Fibroblast of lung (primary cell): ENCODE measurements at regions not wholly inside any gene's neighbourhood (a gene's known extent, or its start where the extent isn't known, plus 50 kb on each side); places are given as distances from the start of the nearest gene placed in this dataset.
A peak's percentile ranks its signal among the peaks of the same experiment; 100 is the strongest.

Experiments used
- DNase-seq, 2 donors: peaks; one replicate each; pipeline versions ENCODE4 v3.0.0 to v3.0.0-alpha.2; 2010; ENCODE audit warnings: low read depth in 2 of 2
- H2AFZ ChIP-seq: 2 replicates; pipeline ENCODE4 v1.5.1; 2012; ENCODE audit warnings: low read length, control low read depth, inconsistent platforms
- H3K27ac ChIP-seq: 2 replicates; pipeline ENCODE4 v1.5.1; 2011; ENCODE audit warnings: low read length, control low read depth; ENCODE audit not compliant: insufficient read depth
- H3K27me3 ChIP-seq: 2 replicates; pipeline ENCODE4 v1.5.1; 2011; ENCODE audit warnings: mild to moderate bottlenecking, low read length; ENCODE audit not compliant: control insufficient read depth, insufficient read depth
- H3K36me3 ChIP-seq: 2 replicates; pipeline ENCODE4 v1.5.1; 2011; ENCODE audit warnings: low read length; ENCODE audit not compliant: control insufficient read depth, insufficient read depth
- H3K4me1 ChIP-seq: 2 replicates; pipeline ENCODE4 v1.5.1; 2011; ENCODE audit warnings: low read length; ENCODE audit not compliant: control insufficient read depth, insufficient read depth; ENCODE audit errors: extremely low read depth
- H3K4me2 ChIP-seq: 2 replicates; pipeline ENCODE4 v1.5.1; 2011; ENCODE audit warnings: low read length, control low read depth; ENCODE audit not compliant: insufficient read depth; ENCODE audit errors: extremely low read depth
- H3K4me3 ChIP-seq, 4 experiments: fragments of 200-600 bp in 1 of 4; sonication (generic) in 1 of 4; replicated peaks in 1 of 4; 2 replicates each; pipeline ENCODE4 v1.5.1; 2011 to 2016; ENCODE audit warnings: low read length in 4 of 4, low read depth in 3 of 4, mild to moderate bottlenecking in 3 of 4, control low read depth in 2 of 4, inconsistent platforms in 1 of 4, mixed read lengths in 1 of 4; ENCODE audit not compliant: insufficient read depth in 1 of 4; ENCODE audit errors: control extremely low read depth in 1 of 4
- H3K79me2 ChIP-seq: 2 replicates; pipeline ENCODE4 v1.5.1; 2012; ENCODE audit warnings: mild to moderate bottlenecking, low read length, inconsistent platforms; ENCODE audit not compliant: control insufficient read depth, insufficient read depth
- H3K9ac ChIP-seq: 2 replicates; pipeline ENCODE4 v1.5.1; 2011; ENCODE audit warnings: mild to moderate bottlenecking, low read length, control low read depth; ENCODE audit not compliant: insufficient read depth
- H3K9me3 ChIP-seq: 2 replicates; pipeline ENCODE4 v1.5.1; 2012; ENCODE audit warnings: low read depth, low read length; ENCODE audit not compliant: control insufficient read depth, insufficient read depth
- H4K20me1 ChIP-seq: 2 replicates; pipeline ENCODE4 v1.5.1; 2011; ENCODE audit warnings: low read length; ENCODE audit not compliant: control insufficient read depth, insufficient read depth; ENCODE audit errors: extremely low read depth
- EZH2 ChIP-seq: IDR thresholded peaks from 2 replicates; pipeline ENCODE4 v1.5.1; 2012; ENCODE audit warnings: low read length, control low read depth, mild to moderate bottlenecking; ENCODE audit errors: missing control alignments
- TF ChIP-seq, protein P1 (sequence below), 2 donors: IDR thresholded peaks in 1 of 2; conservative IDR thresholded peaks in 1 of 2; 1 replicate in 1 of 2; 2 replicates in 1 of 2; pipeline ENCODE4 v1.5.1; 2011 to 2012; ENCODE audit warnings: low read length in 2 of 2, control low read depth in 1 of 2, inconsistent platforms in 1 of 2, low read depth in 1 of 2, mild to moderate bottlenecking in 1 of 2

- Histone ChIP-seq H3K4me1 (no peaks in the 10 kb centered on the region), H3K79me2 (no peaks in the 10 kb centered on the region), H2AFZ (no peak overlapping the region), H3K4me3 (no peak overlapping the region), H3K4me2 (no peak overlapping the region), H3K36me3 (no peaks in the 10 kb centered on the region), H3K9ac (no peak overlapping the region), H3K27me3 (no peaks in the 10 kb centered on the region), H3K27ac (no peak overlapping the region), H4K20me1 (no peaks in the 10 kb centered on the region), H3K9me3 (no peaks in the 10 kb centered on the region)
- DNase-seq = no peak
- TF ChIP-seq EZH2 = no peak
- TF ChIP-seq, protein P1, sequence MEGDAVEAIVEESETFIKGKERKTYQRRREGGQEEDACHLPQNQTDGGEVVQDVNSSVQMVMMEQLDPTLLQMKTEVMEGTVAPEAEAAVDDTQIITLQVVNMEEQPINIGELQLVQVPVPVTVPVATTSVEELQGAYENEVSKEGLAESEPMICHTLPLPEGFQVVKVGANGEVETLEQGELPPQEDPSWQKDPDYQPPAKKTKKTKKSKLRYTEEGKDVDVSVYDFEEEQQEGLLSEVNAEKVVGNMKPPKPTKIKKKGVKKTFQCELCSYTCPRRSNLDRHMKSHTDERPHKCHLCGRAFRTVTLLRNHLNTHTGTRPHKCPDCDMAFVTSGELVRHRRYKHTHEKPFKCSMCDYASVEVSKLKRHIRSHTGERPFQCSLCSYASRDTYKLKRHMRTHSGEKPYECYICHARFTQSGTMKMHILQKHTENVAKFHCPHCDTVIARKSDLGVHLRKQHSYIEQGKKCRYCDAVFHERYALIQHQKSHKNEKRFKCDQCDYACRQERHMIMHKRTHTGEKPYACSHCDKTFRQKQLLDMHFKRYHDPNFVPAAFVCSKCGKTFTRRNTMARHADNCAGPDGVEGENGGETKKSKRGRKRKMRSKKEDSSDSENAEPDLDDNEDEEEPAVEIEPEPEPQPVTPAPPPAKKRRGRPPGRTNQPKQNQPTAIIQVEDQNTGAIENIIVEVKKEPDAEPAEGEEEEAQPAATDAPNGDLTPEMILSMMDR (conservative IDR thresholded peaks at IDR 0.05 in 1 of 2, IDR thresholded peaks at IDR 0.05 in 1 of 2; ENCODE audit: low read depth in 1 of 2, low read length in 2 of 2) = no peak
These were observed 831.6 kb upstream of the EYS start for GRCh38 chr6:66538551-66539135.

DNA sequence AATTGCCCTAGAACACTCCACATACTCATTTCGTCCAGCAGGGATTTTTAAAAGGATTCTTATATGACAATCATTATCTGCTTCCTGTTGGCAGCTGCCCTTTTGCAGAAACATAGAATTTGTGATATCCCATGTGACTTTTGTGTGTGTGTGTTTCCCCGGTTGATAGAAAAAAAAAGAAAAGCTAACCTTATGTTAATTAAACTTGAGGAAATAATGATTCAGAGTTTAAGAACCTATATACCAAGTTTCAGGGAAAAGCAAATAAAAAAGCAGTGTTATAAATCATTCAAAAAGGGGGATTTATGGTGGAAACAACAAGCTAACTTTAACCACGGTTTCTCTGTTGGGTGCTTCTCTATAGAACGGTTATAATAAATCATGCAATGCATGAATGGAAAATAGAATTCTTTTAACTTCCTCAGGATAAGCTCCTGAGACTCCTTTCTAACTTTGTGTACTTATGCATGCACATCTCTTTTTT, 826.9 kb upstream of the EYS start:
- TF ChIP-seq, protein P1 (conservative IDR thresholded peaks at IDR 0.05 in 1 of 2, IDR thresholded peaks at IDR 0.05 in 1 of 2; ENCODE audit: low read depth in 1 of 2, low read length in 2 of 2) = no peak
- no peak for TF ChIP-seq EZH2

GRCh38 chr6:66526061-66526460, 819.0 kb upstream of the EYS start:
- Histone ChIP-seq H3K27me3 (no peaks in the 10 kb centered on the region), H3K4me3 (no peak overlapping the region), H3K36me3 (no peaks in the 10 kb centered on the region), H3K4me1 (no peaks in the 10 kb centered on the region), H4K20me1 (no peaks in the 10 kb centered on the region), H3K79me2 (no peaks in the 10 kb centered on the region), H3K9ac (no peak overlapping the region), H2AFZ (no peak overlapping the region), H3K9me3 (no peaks in the 10 kb centered on the region), H3K4me2 (no peak overlapping the region), H3K27ac (no peak overlapping the region)
- peak in 1 of 2 donors; percentile 25 for DNase-seq
- TF ChIP-seq EZH2 = no peak
- TF ChIP-seq, protein P1 (conservative IDR thresholded peaks at IDR 0.05 in 1 of 2, IDR thresholded peaks at IDR 0.05 in 1 of 2; ENCODE audit: low read depth in 1 of 2, low read length in 2 of 2) = no peak

More for the DNA sequence above, 826.9 kb upstream of the EYS start:
- H3K9me3 ChIP-seq = no peaks in the 10 kb centered on the region
- H4K20me1 ChIP-seq = no peaks in the 10 kb centered on the region
- no peaks in the 10 kb centered on the region for H3K36me3 ChIP-seq
- no peak overlapping the region for H3K9ac ChIP-seq
- no peak overlapping the region for H3K27ac ChIP-seq
- no peak for DNase-seq
- H3K4me1 ChIP-seq = no peaks in the 10 kb centered on the region
- H3K4me3 ChIP-seq = no peak overlapping the region
- no peak overlapping the region for H2AFZ ChIP-seq
- H3K27me3 ChIP-seq = no peaks in the 10 kb centered on the region
- H3K79me2 ChIP-seq = no peaks in the 10 kb centered on the region
- H3K4me2 ChIP-seq = no peak overlapping the region
